PC-3 (cell line): ENCODE measurements at regions not wholly inside any gene's neighbourhood (a gene's known extent, or its start where the extent isn't known, plus 50 kb on each side); places are given as distances from the start of the nearest gene placed in this dataset.

ENCODE experiments used
- ATAC-seq: fragments of 200-7000 bp; cut with Tn5 transposase; 2 replicates; pipeline ENCODE4 v1.9.1; 2020; ENCODE audit warnings: mild to moderate bottlenecking, moderate library complexity
- BruUV-seq: library from RNA; stranded (reverse); fragments of 400-500 nt; replicated peaks from 2 replicates; lab custom pipeline; 2021; lab: Mats Ljungman, UMichigan
- CTCF ChIA-PET: fragments of 300-600 bp; sonication (Branson Sonifier 250); formaldehyde crosslinking; loops from one replicate; lab custom pipeline; 2022; ENCODE audit warnings: antibody characterized with exemption; lab: Charles Lee
- POLR2A ChIA-PET: fragments of 300-600 bp; sonication (Branson Sonifier 250); formaldehyde crosslinking; loops from one replicate; lab custom pipeline; 2022; ENCODE audit warnings: antibody characterized with exemption; ENCODE audit not compliant: unreplicated experiment; lab: Charles Lee
- DNase-seq: peaks from one replicate; pipeline ENCODE4 v3.0.0-alpha.2; 2015
- H2AFZ ChIP-seq: fragments of 300-600 bp; sonication (generic); 2 replicates; pipeline ENCODE4 v1.6.0; 2016; ENCODE audit warnings: antibody characterized with exemption, low read length
- H3F3A ChIP-seq: fragments of 300-600 bp; sonication (generic); one replicate; pipeline ENCODE4 v1.6.0; 2017; ENCODE audit warnings: antibody characterized with exemption, low read length, control low read depth, mild to moderate bottlenecking; ENCODE audit not compliant: unreplicated experiment
- H3K27ac ChIP-seq: fragments of 300-600 bp; sonication (generic); 2 replicates; pipeline ENCODE4 v1.5.1; 2016; ENCODE audit warnings: mild to moderate bottlenecking, low read length
- H3K27me3 ChIP-seq: fragments of 300-600 bp; sonication (generic); 2 replicates; pipeline ENCODE4 v1.6.1; 2016; ENCODE audit warnings: low read length, mixed read lengths
- H3K36me3 ChIP-seq: fragments of 300-600 bp; sonication (generic); 2 replicates; pipeline ENCODE4 v1.6.1; 2016; ENCODE audit warnings: low read depth, mixed run types, low read length, mixed read lengths
- H3K4me1 ChIP-seq: fragments of 300-600 bp; sonication (generic); 2 replicates; pipeline ENCODE4 v1.5.1; 2016; ENCODE audit warnings: low read length; ENCODE audit not compliant: insufficient read depth
- H3K4me2 ChIP-seq: fragments of 300-600 bp; sonication (generic); 2 replicates; pipeline ENCODE4 v1.6.0; 2016; ENCODE audit warnings: low read length
- H3K4me3 ChIP-seq: fragments of 300-600 bp; sonication (generic); 2 replicates; pipeline ENCODE4 v1.5.1; 2016; ENCODE audit warnings: mild to moderate bottlenecking, low read length, mixed read lengths
- H3K79me2 ChIP-seq: fragments of 300-600 bp; sonication (generic); 2 replicates; pipeline ENCODE4 v1.6.1; 2017; ENCODE audit warnings: low read length, mixed read lengths
- H3K9ac ChIP-seq: fragments of 300-600 bp; sonication (generic); 2 replicates; pipeline ENCODE4 v1.6.0; 2016; ENCODE audit warnings: mild to moderate bottlenecking, low read length
- H3K9me2 ChIP-seq: fragments of 300-600 bp; sonication (generic); replicated peaks from 2 replicates; pipeline ENCODE4 v1.6.1; 2016; ENCODE audit warnings: mixed run types, low read length, mixed read lengths
- H3K9me3 ChIP-seq: fragments of 300-600 bp; sonication (generic); 2 replicates; pipeline ENCODE4 v1.6.1; 2016; ENCODE audit warnings: low read length, mixed read lengths
- H4K20me1 ChIP-seq: fragments of 300-600 bp; sonication (generic); 2 replicates; pipeline ENCODE4 v1.6.1; 2016; ENCODE audit warnings: low read length, mixed read lengths
- EZH2 ChIP-seq: fragments of 300-600 bp; sonication (generic); IDR thresholded peaks from one replicate; pipeline ENCODE4 v1.6.1; 2017; ENCODE audit warnings: antibody characterized with exemption, mild to moderate bottlenecking, low read length; ENCODE audit not compliant: unreplicated experiment
- EZH2phosphoT487 ChIP-seq: fragments of 300-600 bp; sonication (generic); IDR thresholded peaks from 2 replicates; pipeline ENCODE4 v1.6.1; 2018; ENCODE audit warnings: mild to moderate bottlenecking, antibody characterized with exemption, low read length, borderline replicate concordance
- intact Hi-C: fragments of 100-400 bp; cut with micrococcal nuclease; formaldehyde crosslinking; loops from 2 replicates; pipeline ENCODE4 v1.9.0; 2023
- TF ChIP-seq, protein P1 (sequence below): fragments of 300-600 bp; sonication (generic); conservative IDR thresholded peaks from 2 replicates; pipeline ENCODE4 v1.5.1; 2017; ENCODE audit warnings: antibody characterized with exemption, low read depth, mild to moderate bottlenecking, low read length

DNA sequence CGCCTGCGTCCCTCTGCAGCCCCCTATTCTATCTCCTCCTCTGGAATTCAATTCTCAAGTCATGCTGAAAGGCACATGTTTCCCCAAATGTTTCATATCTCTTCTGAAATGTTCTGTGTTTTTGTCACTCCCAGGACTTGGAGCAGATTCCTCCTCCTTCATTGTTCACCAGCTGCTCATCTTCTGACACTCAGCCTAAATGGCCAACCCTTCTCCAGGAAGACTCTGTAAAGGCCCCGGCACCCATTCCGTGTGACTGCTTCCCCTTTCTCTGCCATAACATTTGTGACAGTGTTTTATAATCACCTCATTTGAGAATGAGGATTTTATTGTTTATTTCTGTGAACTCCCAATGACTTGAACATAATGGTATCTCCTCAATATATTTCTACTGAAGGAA is 170.8 kb upstream of the ADAMTS16 start:
- Histone ChIP-seq H3K79me2 (no peaks in the 10 kb centered on the region), H3K9me2 (no peaks in the 10 kb centered on the region), H3K27me3 (0 out of 2 replicates have a peak, but pooled peaks cover 18% of the 10 kb centered on the region), H4K20me1 (no peaks in the 10 kb centered on the region), H3K9me3 (no peaks in the 10 kb centered on the region), H3K9ac (no peak overlapping the region), H3F3A (no peaks in the 10 kb centered on the region), H3K4me3 (no peak overlapping the region), H3K36me3 (no peaks in the 10 kb centered on the region), H2AFZ (no peak overlapping the region), H3K4me1 (no peaks in the 10 kb centered on the region), H3K4me2 (no peak overlapping the region), H3K27ac (no peak overlapping the region)
- intact Hi-C loops, result no loop called here
- ATAC-seq (no peak), DNase-seq (no peak)
- no peak for TF ChIP-seq EZH2phosphoT487
- TF ChIP-seq, protein P1, sequence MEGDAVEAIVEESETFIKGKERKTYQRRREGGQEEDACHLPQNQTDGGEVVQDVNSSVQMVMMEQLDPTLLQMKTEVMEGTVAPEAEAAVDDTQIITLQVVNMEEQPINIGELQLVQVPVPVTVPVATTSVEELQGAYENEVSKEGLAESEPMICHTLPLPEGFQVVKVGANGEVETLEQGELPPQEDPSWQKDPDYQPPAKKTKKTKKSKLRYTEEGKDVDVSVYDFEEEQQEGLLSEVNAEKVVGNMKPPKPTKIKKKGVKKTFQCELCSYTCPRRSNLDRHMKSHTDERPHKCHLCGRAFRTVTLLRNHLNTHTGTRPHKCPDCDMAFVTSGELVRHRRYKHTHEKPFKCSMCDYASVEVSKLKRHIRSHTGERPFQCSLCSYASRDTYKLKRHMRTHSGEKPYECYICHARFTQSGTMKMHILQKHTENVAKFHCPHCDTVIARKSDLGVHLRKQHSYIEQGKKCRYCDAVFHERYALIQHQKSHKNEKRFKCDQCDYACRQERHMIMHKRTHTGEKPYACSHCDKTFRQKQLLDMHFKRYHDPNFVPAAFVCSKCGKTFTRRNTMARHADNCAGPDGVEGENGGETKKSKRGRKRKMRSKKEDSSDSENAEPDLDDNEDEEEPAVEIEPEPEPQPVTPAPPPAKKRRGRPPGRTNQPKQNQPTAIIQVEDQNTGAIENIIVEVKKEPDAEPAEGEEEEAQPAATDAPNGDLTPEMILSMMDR, result no peak
- no peak for TF ChIP-seq EZH2
- no TSS peak for BruUV-seq
- POLR2A ChIA-PET, result no interaction called here
- CTCF ChIA-PET, result no interaction called here

DNA sequence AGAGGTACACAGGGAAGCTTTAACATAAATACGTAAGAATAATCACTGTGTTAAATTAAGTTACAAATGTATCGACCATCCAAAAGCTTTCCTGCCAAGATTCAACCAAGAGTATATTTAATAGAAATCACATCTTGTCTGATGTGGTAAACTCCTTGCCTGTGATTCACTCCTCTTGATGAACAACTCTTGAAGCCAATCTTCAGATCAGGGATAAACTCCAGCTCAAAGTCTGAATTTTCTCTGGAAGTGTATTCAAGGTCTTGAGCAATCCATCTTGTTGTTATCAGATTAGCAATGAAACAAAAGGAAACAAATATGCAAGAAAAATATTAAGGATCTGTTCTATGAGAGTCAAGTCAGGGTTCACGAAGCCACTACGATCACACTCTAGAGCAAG is 170.0 kb upstream of the ADAMTS16 start:
- Histone ChIP-seq H3F3A (no peaks in the 10 kb centered on the region), H3K9me2 (no peaks in the 10 kb centered on the region), H2AFZ (no peak overlapping the region), H3K27me3 (0 out of 2 replicates have a peak, but pooled peaks cover 18% of the 10 kb centered on the region), H3K4me2 (no peak overlapping the region), H4K20me1 (no peaks in the 10 kb centered on the region), H3K36me3 (no peaks in the 10 kb centered on the region), H3K4me1 (no peaks in the 10 kb centered on the region), H3K9me3 (no peaks in the 10 kb centered on the region), H3K4me3 (no peak overlapping the region), H3K79me2 (no peaks in the 10 kb centered on the region), H3K27ac (no peak overlapping the region), H3K9ac (no peak overlapping the region)
- ChIA-PET CTCF (no interaction called here), POLR2A (no interaction called here)
- BruUV-seq, result no TSS peak
- TF ChIP-seq EZH2 (no peak), EZH2phosphoT487 (no peak)
- TF ChIP-seq, protein P1, result no peak
- DNase-seq (no peak), ATAC-seq (no peak)
- intact Hi-C loops, result no loop called here

DNA sequence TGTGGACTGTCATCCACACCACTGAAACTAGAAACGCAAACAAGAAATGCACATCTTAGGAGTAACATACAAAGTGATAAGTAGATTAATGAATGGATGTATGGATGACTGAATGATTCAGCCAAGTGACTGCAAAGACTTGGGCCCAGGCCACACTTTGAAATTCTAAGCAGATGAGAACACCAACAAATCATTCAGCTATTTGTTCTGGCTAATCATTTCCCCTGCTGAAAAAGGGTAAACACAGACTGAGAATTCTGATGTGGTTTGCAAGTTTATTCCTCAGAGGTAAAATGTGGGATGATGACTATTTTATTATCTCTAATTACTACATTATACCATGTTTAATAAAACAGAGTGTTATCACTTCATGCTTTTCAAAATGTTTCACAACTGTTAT is 163.2 kb upstream of the ADAMTS16 start:
- no peaks in the 10 kb centered on the region for H3K9me3 ChIP-seq
- intact Hi-C loops, result no loop called here
- H3F3A ChIP-seq, result no peaks in the 10 kb centered on the region
- ATAC-seq (no peak), DNase-seq (no peak)
- H4K20me1 ChIP-seq, result no peaks in the 10 kb centered on the region
- ChIA-PET CTCF (no interaction called here), POLR2A (no interaction called here)
- H2AFZ ChIP-seq, result no peak overlapping the region
- H3K9ac ChIP-seq, result no peak overlapping the region
- no peaks in the 10 kb centered on the region for H3K4me1 ChIP-seq
- no TSS peak for BruUV-seq
- H3K27ac ChIP-seq, result no peak overlapping the region
- H3K4me3 ChIP-seq, result no peak overlapping the region
- no peak overlapping the region for H3K4me2 ChIP-seq
- H3K9me2 ChIP-seq, result no peaks in the 10 kb centered on the region
- H3K36me3 ChIP-seq, result no peaks in the 10 kb centered on the region
- TF ChIP-seq EZH2 (no peak), EZH2phosphoT487 (no peak)
- TF ChIP-seq, protein P1, result no peak
- H3K27me3 ChIP-seq, result peaks cover 21% of the 10 kb centered on the region; the same call in 1 of the 2 replicates
- no peaks in the 10 kb centered on the region for H3K79me2 ChIP-seq
